Aorta (tissue), 5 donors: ENCODE measurements at regions not wholly inside any gene's neighbourhood (a gene's known extent, or its start where the extent isn't known, plus 50 kb on each side); places are given as distances from the start of the nearest gene placed in this dataset.
"Not testable (repeated sequence)": the region's sequence is repeated elsewhere in the genome, so short reads cannot be mapped to it uniquely, and the experiment has no call there.

ENCODE experiments used
- ATAC-seq: fragments of 200-7000 bp; cut with Tn5 transposase; one replicate; pipeline ENCODE4 v1.9.1; 2022; ENCODE audit warnings: moderate library complexity; ENCODE audit not compliant: low FRiP score
- DNase-seq, 2 donors: peaks; one replicate each; pipeline ENCODE4 v3.0.0-alpha.2; 2020
- H3K27ac ChIP-seq, 2 donors: one replicate each; pipeline ENCODE4 v1.5.1; 2013; ENCODE audit warnings: low read length in 2 of 2, mild to moderate bottlenecking in 2 of 2, moderate library complexity in 2 of 2, control low read depth in 1 of 2, inconsistent platforms in 1 of 2, low read depth in 1 of 2
- H3K27me3 ChIP-seq, 2 donors: one replicate each; pipeline ENCODE4 v1.6.1; 2013; ENCODE audit warnings: control low read depth in 1 of 2, low read length in 1 of 2, mild to moderate bottlenecking in 1 of 2, moderate library complexity in 1 of 2; ENCODE audit not compliant: insufficient read depth in 2 of 2, control insufficient read depth in 1 of 2
- H3K36me3 ChIP-seq, 2 donors: one replicate each; pipeline ENCODE4 v1.6.1; 2013; ENCODE audit warnings: control low read depth in 1 of 2, low read length in 1 of 2, mild to moderate bottlenecking in 1 of 2; ENCODE audit not compliant: insufficient read depth in 2 of 2, control insufficient read depth in 1 of 2
- H3K4me1 ChIP-seq, 2 donors: one replicate each; pipeline ENCODE4 v1.6.1; 2013; ENCODE audit warnings: low read length in 2 of 2, control low read depth in 1 of 2, mild to moderate bottlenecking in 1 of 2, moderate library complexity in 1 of 2; ENCODE audit not compliant: insufficient read depth in 2 of 2, control insufficient read depth in 1 of 2
- H3K4me3 ChIP-seq, 2 donors: one replicate each; pipeline ENCODE4 v1.5.1; 2013; ENCODE audit warnings: low read length in 2 of 2, control low read depth in 1 of 2, mild to moderate bottlenecking in 1 of 2
- H3K9me3 ChIP-seq: one replicate; pipeline ENCODE4 v1.6.1; 2013; ENCODE audit warnings: mild to moderate bottlenecking, low read length; ENCODE audit not compliant: control insufficient read depth
- WGBS, 2 donors: extraction: QIAGEN DNeasy Blood & Tissue Kit; methylation state at CpG; one replicate each; pipeline ENCODE4 v1.1.7; 2013; 5-methylcytosine and 5-hydroxymethylcytosine counted together
- intact Hi-C, 2 donors: fragments of 100-400 bp; cut with DNase I; formaldehyde crosslinking; loops; one replicate each; pipeline versions ENCODE4 v1.14.2 to v1.15.0; 2022
- donor health status: healthy with polysubstance abuse.
- donor health status: Bipolar disorder and iron deficiency.
- donor health status: DM: no; HTN: no; CAD: no.
- donor health status: DM: no; HTN: no; CAD: no.
- donor health status: DM: yes; HTN: yes; CAD: no.

- H3K9me3 ChIP-seq, H3K27me3 ChIP-seq, H3K27ac ChIP-seq, DNase-seq, ATAC-seq, H3K36me3 ChIP-seq, H3K4me3 ChIP-seq, intact Hi-C loops, H3K4me1 ChIP-seq: not testable (repeated sequence)
- 87 to 96% methylated on average over 28 of the region's 28 CpGs for WGBS, 2 donors
These were observed 160.6 kb upstream of the ZNF337 start for GRCh38 chr20:25857091-25857788.

- intact Hi-C loops, result no loop called here
- no peak for ATAC-seq
- H3K4me1 ChIP-seq, result no peaks in the 10 kb centered on the region
- 95 to 97% methylated on average over 21 of the region's 21 CpGs for WGBS, 2 donors
- no peak overlapping the region for H3K4me3 ChIP-seq
- DNase-seq, result no peak
- no peaks in the 10 kb centered on the region for H3K36me3 ChIP-seq
- no peaks in the 10 kb centered on the region for H3K9me3 ChIP-seq
- H3K27ac ChIP-seq, result no peak overlapping the region
- H3K27me3 ChIP-seq, result no peaks in the 10 kb centered on the region
These were observed 159.7 kb upstream of the ZNF337 start for GRCh38 chr20:25856256-25856884.

DNA sequence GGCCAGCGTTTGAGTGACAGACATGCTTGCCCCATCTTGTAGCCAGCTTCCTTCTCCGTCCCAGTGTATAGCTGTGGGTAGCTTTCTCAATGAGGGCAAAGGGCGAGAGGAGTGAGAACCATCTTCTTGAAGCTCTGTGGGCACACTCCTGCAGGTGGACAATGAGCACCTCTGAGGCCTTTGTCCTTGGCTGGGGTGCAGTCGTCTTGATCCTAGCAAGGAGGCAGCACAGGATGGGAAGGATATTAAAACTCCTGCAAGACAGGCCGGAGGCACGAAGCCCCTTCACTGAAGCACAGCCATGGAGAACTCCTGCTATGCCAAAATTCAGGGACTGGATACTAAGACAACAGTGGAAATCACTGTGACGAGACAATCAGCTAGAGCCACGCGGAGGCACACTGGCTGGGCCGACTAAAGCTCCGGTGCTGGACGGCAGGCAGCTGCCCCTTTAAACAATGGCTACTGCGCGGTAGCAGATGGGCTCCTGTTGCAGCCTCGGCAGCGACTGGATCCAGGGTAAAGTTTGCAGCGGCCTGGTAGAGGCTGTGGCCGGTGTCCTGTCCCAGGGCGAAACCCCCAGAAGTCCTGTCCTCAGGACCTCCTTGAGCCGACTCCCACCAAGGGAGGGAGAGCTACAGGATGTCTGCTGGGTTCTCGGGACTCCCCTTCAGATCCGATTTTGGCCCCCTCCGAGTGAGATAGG is 159.0 kb upstream of the ZNF337 start:
- ATAC-seq, H3K9me3 ChIP-seq, DNase-seq, H3K27me3 ChIP-seq, H3K4me1 ChIP-seq, H3K27ac ChIP-seq, H3K36me3 ChIP-seq, H3K4me3 ChIP-seq, intact Hi-C loops: not testable (repeated sequence)
- WGBS, 2 donors, result 94 to 97% methylated on average over 23 of the region's 23 CpGs

GRCh38 chr20:25854666-25855065 is 158.0 kb upstream of the ZNF337 start:
- H3K4me3 ChIP-seq, ATAC-seq, H3K4me1 ChIP-seq, H3K27ac ChIP-seq, H3K9me3 ChIP-seq, H3K27me3 ChIP-seq, intact Hi-C loops, H3K36me3 ChIP-seq, DNase-seq: not testable (repeated sequence)
- WGBS, 2 donors, result 90 to 94% methylated on average over 11 of the region's 11 CpGs

GRCh38 chr20:25853718-25854388 is 157.2 kb upstream of the ZNF337 start:
- WGBS, 2 donors, result 4% methylated on average over 55 of the region's 55 CpGs

GRCh38 chr20:25852968-25853717 is 156.5 kb upstream of the ZNF337 start:
- not testable (repeated sequence) for ATAC-seq

More at GRCh38 chr20:25853718-25854388, 157.2 kb upstream of the ZNF337 start:
- intact Hi-C loops, H3K36me3 ChIP-seq, H3K4me1 ChIP-seq, H3K9me3 ChIP-seq, H3K27me3 ChIP-seq: not testable (repeated sequence)
- peak; percentile 95 to 97 for DNase-seq
- peak; percentile 86 for ATAC-seq
- Histone ChIP-seq H3K27ac (peak overlapping the region in 1 of 2 donors; percentile 58), H3K4me3 (peak overlapping the region; percentile 21 to 84)

DNA sequence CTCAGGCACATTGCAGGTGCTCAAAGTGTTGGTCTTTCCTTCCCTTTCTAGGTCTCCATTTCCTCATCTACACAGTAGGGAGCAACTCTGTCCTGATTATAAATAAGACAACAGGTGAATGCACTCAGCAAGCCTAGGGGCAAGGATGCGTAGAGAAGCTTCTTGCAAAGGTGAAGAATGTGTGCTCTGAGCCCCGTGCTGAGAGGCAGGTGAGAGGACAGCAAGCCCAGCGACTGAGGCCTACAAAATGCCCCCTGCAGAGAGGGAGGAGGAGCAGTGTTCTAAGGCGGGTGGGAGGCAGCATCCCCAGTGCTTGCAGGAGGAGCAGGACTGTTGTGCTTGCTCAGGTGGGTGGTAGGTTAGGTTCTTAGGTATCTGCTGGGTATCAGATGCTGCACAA is 153.5 kb upstream of the ZNF337 start:
- intact Hi-C loops, H3K27me3 ChIP-seq, H3K4me3 ChIP-seq, H3K9me3 ChIP-seq, H3K36me3 ChIP-seq, H3K4me1 ChIP-seq, DNase-seq, ATAC-seq, H3K27ac ChIP-seq: not testable (repeated sequence)
- 65 to 68% methylated on average over 4 of the region's 4 CpGs for WGBS, 2 donors

More at GRCh38 chr20:25852968-25853717, 156.5 kb upstream of the ZNF337 start:
- DNase-seq, H3K27ac ChIP-seq, H3K27me3 ChIP-seq, H3K36me3 ChIP-seq, H3K4me1 ChIP-seq, H3K9me3 ChIP-seq, intact Hi-C loops: not testable (repeated sequence)
- 49 to 58% methylated on average over 29 to 31 of the region's 31 CpGs for WGBS, 2 donors
- H3K4me3 ChIP-seq, result peak overlapping the region; percentile 21 to 84

DNA sequence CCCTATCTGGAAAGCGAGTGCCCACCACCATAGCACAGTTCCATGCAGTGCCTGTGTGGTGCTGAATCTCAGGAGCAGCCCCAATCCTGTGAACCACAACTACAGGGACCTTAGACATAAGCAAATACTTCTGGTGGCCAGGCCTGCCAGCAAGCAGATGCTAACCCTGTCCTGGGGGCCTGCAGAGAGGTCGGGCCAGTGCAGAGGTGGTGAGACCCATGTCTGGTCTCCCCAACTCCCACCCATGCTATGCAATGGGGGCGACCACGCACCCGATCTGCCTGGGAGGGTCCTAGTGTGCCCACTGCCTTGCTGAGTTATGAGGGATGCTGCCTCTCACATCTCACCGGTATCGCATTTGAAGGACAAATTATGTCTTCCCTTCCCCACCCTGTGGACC is 151.6 kb upstream of the ZNF337 start:
- 95 to 97% methylated on average over 7 of the region's 7 CpGs for WGBS, 2 donors
- intact Hi-C loops, result no loop called here
- Histone ChIP-seq H3K36me3 (no peaks in the 10 kb centered on the region), H3K4me1 (no peaks in the 10 kb centered on the region), H3K27ac (no peak overlapping the region), H3K9me3 (no peaks in the 10 kb centered on the region), H3K4me3 (no peak overlapping the region), H3K27me3 (no peaks in the 10 kb centered on the region)
- DNase-seq, result peak in 1 of 2 donors; percentile 67
- no peak for ATAC-seq
